Heart left ventricle (tissue), 13 donors: ENCODE measurements at regions not wholly inside any gene's neighbourhood (a gene's known extent, or its start where the extent isn't known, plus 50 kb on each side); places are given as distances from the start of the nearest gene placed in this dataset.

Experiments used
- POLR2A ChIP-seq, 2 donors: fragments of 450-650 bp; IDR thresholded peaks; one replicate each; pipeline ENCODE4 v1.6.1; 2017; ENCODE audit warnings: antibody characterized with exemption in 2 of 2, mild to moderate bottlenecking in 2 of 2, moderate library complexity in 2 of 2
- TF ChIP-seq, protein P1 (sequence below), 12 donors: fragments of 200-600 bp; sonication (generic) in 4 of 12; IDR thresholded peaks; one replicate each; pipeline versions ENCODE4 v1.5.0 to v1.8.0; 2018 to 2022; ENCODE audit warnings: antibody characterized with exemption in 12 of 12, mild to moderate bottlenecking in 5 of 12
- donor health status: ischemic (EF 13 %, LVEDD 7.1; RV severe dilation, severe dysfunction).
- donor health status: DM: no; HTN: yes; CAD: no.
- donor health status: DM: no; HTN: no; CAD: no.
- donor health status: ischemic (EF 25% LVEDD 6.9; RV normal size, moderate dysfunction).
- donor health status: ischemic (EF 25% LVEDD 5.7; RV mildly dilated, moderate dysfunction).
- donor health status: ischemic (EF 35%, LVEDD 5.7; RV mildly dilated, moderate dysfunction).
- donor health status: nonischemic (EF 11% LVEDD 7.7; RV severe dilation, severe dysfunction).
- donor health status: DM: yes; HTN: yes; CAD: no.
- donor health status: PGD.
- donor health status: ischemic (EF 29% LVEDD 5.4; RV normal size, mild dysfunction).
- donor health status: nonischemic (EF 23%, LVEDD 6.1; RV moderate dilation, normal function).

DNA sequence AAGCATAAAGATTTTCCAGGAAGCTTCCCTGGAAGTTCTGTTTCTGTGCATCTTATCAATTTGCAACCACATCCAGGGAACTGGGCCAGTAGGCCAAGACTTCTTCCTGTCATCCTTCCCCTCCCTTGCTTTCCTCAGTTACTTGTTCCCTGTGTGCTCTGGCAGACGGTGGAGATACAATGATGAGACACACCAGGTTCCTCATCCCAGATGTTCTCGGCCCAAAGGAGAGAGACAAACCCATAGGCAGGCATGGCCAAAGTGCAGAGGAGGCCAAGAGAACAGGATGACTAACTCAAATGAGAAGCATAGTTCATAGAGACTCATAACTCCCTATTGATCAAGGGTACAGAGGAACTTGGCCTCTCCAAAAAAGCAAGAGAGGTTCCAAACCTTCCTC lies 652.6 kb downstream of the CCDC171 start:
- TF ChIP-seq, protein P1, sequence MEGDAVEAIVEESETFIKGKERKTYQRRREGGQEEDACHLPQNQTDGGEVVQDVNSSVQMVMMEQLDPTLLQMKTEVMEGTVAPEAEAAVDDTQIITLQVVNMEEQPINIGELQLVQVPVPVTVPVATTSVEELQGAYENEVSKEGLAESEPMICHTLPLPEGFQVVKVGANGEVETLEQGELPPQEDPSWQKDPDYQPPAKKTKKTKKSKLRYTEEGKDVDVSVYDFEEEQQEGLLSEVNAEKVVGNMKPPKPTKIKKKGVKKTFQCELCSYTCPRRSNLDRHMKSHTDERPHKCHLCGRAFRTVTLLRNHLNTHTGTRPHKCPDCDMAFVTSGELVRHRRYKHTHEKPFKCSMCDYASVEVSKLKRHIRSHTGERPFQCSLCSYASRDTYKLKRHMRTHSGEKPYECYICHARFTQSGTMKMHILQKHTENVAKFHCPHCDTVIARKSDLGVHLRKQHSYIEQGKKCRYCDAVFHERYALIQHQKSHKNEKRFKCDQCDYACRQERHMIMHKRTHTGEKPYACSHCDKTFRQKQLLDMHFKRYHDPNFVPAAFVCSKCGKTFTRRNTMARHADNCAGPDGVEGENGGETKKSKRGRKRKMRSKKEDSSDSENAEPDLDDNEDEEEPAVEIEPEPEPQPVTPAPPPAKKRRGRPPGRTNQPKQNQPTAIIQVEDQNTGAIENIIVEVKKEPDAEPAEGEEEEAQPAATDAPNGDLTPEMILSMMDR (IDR thresholded peaks at IDR 0.05): no peak
- TF ChIP-seq POLR2A (IDR thresholded peaks at IDR 0.05): no peak
